ENCODE measurements at regions not wholly inside any gene's neighbourhood (a gene's known extent, or its start where the extent isn't known, plus 50 kb on each side); places are given as distances from the start of the nearest gene placed in this dataset.

- Histone ChIP-seq H3K27me3 (ENCODE audit: insufficient read depth in 3 of 3, low read length in 2 of 3) (no peaks in the 10 kb centered on the region), H3K9me3 (peaks cover 10% of the 10 kb centered on the region), H3K27ac (no peak overlapping the region), H3K36me3 (ENCODE audit: insufficient read depth in 1 of 2, low read depth in 1 of 2) (no peaks in the 10 kb centered on the region), H3K4me3 (no peak overlapping the region), H3K4me1 (no peaks in the 10 kb centered on the region)
- intact Hi-C loops (cut with DNase I): no loop called here
- WGBS, 3 donors: 63 to 75% (median 67%) methylated on average over 4 of the region's 4 CpGs
- no peak for ATAC-seq
- DNase-seq: no peak
- TF ChIP-seq CTCF (IDR thresholded peaks at IDR 0.05): no peak
Observed at GRCh38 chr7:24422441-24423010, 138.5 kb downstream of the NPY start.

- Histone ChIP-seq H3K4me1 (no peaks in the 10 kb centered on the region), H3K27ac (no peak overlapping the region), H3K36me3 (ENCODE audit: insufficient read depth in 1 of 2, low read depth in 1 of 2) (no peaks in the 10 kb centered on the region), H3K27me3 (ENCODE audit: insufficient read depth in 3 of 3, low read length in 2 of 3) (no peaks in the 10 kb centered on the region), H3K4me3 (no peak overlapping the region), H3K9me3 (peaks cover 10% of the 10 kb centered on the region)
- no peak for TF ChIP-seq CTCF (IDR thresholded peaks at IDR 0.05)
- intact Hi-C loops (cut with DNase I): no loop called here
- DNase-seq (no peak), ATAC-seq (no peak)
- 84 to 87% (median 86%) methylated on average over 5 of the region's 5 CpGs for WGBS, 3 donors
Observed at GRCh38 chr7:24425664-24426063, 141.7 kb downstream of the NPY start.

- intact Hi-C loops (cut with DNase I): no loop called here
- ATAC-seq (no peak), DNase-seq (no peak)
- Histone ChIP-seq H3K27ac (no peak overlapping the region), H3K4me3 (no peak overlapping the region), H3K4me1 (no peaks in the 10 kb centered on the region), H3K27me3 (ENCODE audit: insufficient read depth in 3 of 3, low read length in 2 of 3) (no peaks in the 10 kb centered on the region), H3K9me3 (peaks cover 10% of the 10 kb centered on the region), H3K36me3 (ENCODE audit: insufficient read depth in 1 of 2, low read depth in 1 of 2) (no peaks in the 10 kb centered on the region)
- 41 to 55% (median 44%) methylated on average over 2 of the region's 2 CpGs for WGBS, 3 donors
- no peak for TF ChIP-seq CTCF (IDR thresholded peaks at IDR 0.05)
Observed at GRCh38 chr7:24427048-24427447, 143.1 kb downstream of the NPY start.

GRCh38 chr7:24428676-24429075 lies 144.6 kb upstream of the PALS2 start:
- intact Hi-C loops (cut with DNase I): no loop called here
- peaks cover 10% of the 10 kb centered on the region for H3K9me3 ChIP-seq
- ATAC-seq (no peak), DNase-seq (no peak)
- H3K27me3 ChIP-seq (ENCODE audit: insufficient read depth in 3 of 3, low read length in 2 of 3): no peaks in the 10 kb centered on the region
- no peak overlapping the region for H3K27ac ChIP-seq
- H3K4me1 ChIP-seq: no peaks in the 10 kb centered on the region
- H3K36me3 ChIP-seq (ENCODE audit: insufficient read depth in 1 of 2, low read depth in 1 of 2): no peaks in the 10 kb centered on the region
- WGBS, 3 donors: 57 to 62% (median 62%) methylated on average over 3 of the region's 3 CpGs
- no peak for TF ChIP-seq CTCF (IDR thresholded peaks at IDR 0.05)
- no peak overlapping the region for H3K4me3 ChIP-seq

- ATAC-seq (no peak), DNase-seq (no peak)
- WGBS, 3 donors: 89 to 92% (median 90%) methylated on average over 30 of the region's 30 CpGs
- TF ChIP-seq CTCF (IDR thresholded peaks at IDR 0.05): no peak
- Histone ChIP-seq H3K36me3 (ENCODE audit: insufficient read depth in 1 of 2, low read depth in 1 of 2) (no peaks in the 10 kb centered on the region), H3K4me3 (no peak overlapping the region), H3K9me3 (no peaks in the 10 kb centered on the region), H3K27me3 (ENCODE audit: insufficient read depth in 3 of 3, low read length in 2 of 3) (no peaks in the 10 kb centered on the region), H3K27ac (no peak overlapping the region), H3K4me1 (no peaks in the 10 kb centered on the region)
- intact Hi-C loops (cut with DNase I): no loop called here
Observed at GRCh38 chr7:24432677-24433076, 140.6 kb upstream of the PALS2 start.

Data from psoas muscle (tissue), 7 donors.